ENCODE measurements at regions not wholly inside any gene's neighbourhood (a gene's known extent, or its start where the extent isn't known, plus 50 kb on each side); places are given as distances from the start of the nearest gene placed in this dataset.

- TF ChIP-seq SP4 (IDR thresholded peaks at IDR 0.05; ENCODE audit: low read length): no peak
These were observed 57.4 kb upstream of the MYCN start (continued) for GRCh38 chr2:15882761-15883497.
